Esophagus squamous epithelium (tissue), 4 donors: ENCODE measurements at regions not wholly inside any gene's neighbourhood (a gene's known extent, or its start where the extent isn't known, plus 50 kb on each side); places are given as distances from the start of the nearest gene placed in this dataset.

ENCODE experiments used
- CTCF ChIP-seq, 6 experiments: fragments of 450-650 bp in 4 of 6; fragments of 200-600 bp in 2 of 6; sonication (generic) in 2 of 6; IDR thresholded peaks; one replicate each; pipeline ENCODE4 v1.5.1; 2016 to 2019; ENCODE audit warnings: antibody characterized with exemption in 6 of 6, mild to moderate bottlenecking in 4 of 6, moderate library complexity in 4 of 6
- POLR2A ChIP-seq, 4 donors: fragments of 450-650 bp; IDR thresholded peaks; one replicate each; pipeline ENCODE4 v1.6.1; 2017; ENCODE audit warnings: antibody characterized with exemption in 4 of 4, mild to moderate bottlenecking in 4 of 4, moderate library complexity in 3 of 4

- TF ChIP-seq CTCF (IDR thresholded peaks at IDR 0.05) (no peak), POLR2A (IDR thresholded peaks at IDR 0.05) (no peak)
Observed at GRCh38 chr9:2417730-2418129, 203.9 kb upstream of the VLDLR start.
